ENCODE measurements at regions not wholly inside any gene's neighbourhood (a gene's known extent, or its start where the extent isn't known, plus 50 kb on each side); places are given as distances from the start of the nearest gene placed in this dataset.

DNA sequence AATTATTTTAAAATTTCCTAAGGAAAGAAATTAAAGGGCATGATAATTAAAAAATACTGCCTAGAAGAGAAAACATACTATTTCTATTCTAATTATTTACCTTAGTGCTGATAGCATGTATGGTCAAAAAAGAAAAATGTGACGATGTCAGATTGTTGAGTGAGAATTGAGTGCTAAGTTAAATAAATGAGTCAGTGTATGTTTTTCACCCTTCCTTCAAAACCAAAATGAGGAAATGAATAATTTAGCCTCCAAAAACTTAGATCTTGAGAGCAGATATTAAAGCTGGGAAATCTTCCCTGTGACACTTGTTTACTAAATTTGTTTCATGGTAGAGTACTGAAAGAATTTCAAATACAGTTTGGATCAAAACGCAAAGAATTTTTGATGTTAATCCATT lies 58.6 kb upstream of the NYAP2 start:
- in situ Hi-C loops (cut with HindIII; ENCODE audit: low sequenced_read_pairs), result no loop called here
- DNase-seq (ENCODE audit: low spot score), result no peak

DNA sequence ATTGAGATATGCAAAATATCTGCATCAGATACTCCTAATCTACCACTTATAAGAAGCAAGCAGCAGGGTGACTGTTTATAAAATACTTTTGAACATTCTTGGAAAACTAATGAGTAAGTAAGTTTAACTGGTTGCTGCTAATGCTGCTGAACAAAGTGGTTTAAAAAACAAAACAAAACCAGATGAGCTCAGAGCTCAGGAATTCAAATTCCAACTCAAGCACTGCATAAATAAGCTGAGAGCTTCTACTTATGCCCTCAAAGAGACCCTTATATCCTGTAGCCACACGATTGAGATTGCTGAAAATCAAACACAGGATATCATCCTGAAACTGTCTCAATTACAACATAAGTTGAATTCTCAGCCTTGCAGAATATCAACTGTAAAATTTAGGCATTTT lies 62.3 kb upstream of the NYAP2 start:
- in situ Hi-C loops (cut with HindIII; ENCODE audit: low sequenced_read_pairs), result no loop called here
- no peak for DNase-seq (ENCODE audit: low spot score)

DNA sequence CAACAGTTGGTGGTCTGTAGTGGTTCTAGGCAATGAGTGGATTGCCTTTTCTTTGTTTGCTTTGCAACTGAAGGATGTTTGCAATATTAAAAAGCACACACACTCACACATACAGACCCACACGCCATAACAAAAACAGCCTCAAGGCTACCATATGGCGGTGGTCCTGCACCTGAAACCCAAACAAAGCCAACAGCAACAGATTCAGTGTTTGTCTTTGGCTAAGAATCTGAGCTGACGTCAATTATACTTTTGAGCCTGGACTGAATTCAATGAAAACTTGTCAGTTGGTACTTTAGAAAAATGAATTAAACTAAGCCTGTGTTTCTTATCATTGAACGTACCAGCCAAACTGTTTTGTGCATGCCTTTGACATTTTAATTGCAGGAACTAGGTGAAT lies 65.0 kb upstream of the NYAP2 start:
- in situ Hi-C loops (cut with HindIII; ENCODE audit: low sequenced_read_pairs), result no loop called here
- DNase-seq (ENCODE audit: low spot score), result no peak

DNA sequence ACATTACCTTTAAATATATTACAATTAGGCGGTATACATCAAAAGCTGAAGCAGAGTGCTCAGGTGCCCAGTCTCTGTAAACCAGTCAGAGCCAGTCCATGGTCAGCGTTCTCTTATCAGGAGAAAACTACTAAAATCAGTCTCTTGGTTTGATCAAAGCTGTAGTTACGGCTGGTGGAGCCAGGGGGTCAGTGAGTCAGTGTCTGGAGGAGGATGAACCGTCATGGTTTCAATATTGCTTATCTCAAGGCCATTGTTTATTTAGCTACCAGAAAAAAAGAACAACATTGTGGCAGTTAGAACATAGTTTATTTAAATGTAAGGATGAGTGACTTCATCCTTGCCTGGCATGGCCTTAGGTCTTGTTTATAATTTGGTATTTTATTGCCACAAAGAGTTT lies 71.3 kb upstream of the NYAP2 start:
- in situ Hi-C loops (cut with HindIII; ENCODE audit: low sequenced_read_pairs), result no loop called here
- no peak for DNase-seq (ENCODE audit: low spot score)

DNA sequence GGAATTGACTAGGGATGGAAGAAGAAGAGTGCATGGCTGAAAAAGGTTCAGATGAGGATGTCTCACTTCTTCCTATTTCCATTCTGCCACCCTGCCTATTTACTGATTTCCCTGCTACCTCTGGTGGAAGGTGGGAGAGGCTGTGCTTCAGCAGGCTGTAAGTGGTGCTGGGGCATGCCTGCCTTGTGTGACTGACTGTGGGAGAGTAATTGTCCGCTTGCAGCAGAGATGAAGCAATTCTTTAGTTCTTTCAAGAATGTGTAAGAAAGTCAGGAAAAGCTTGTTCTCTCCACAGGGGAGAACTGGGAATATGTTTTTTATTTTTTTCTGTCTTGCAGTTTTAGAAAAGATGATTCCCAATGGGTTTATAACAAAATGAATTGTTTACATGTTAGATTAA lies 72.5 kb upstream of the NYAP2 start:
- DNase-seq (ENCODE audit: low spot score), result no peak
- in situ Hi-C loops (cut with HindIII; ENCODE audit: low sequenced_read_pairs), result no loop called here

DNA sequence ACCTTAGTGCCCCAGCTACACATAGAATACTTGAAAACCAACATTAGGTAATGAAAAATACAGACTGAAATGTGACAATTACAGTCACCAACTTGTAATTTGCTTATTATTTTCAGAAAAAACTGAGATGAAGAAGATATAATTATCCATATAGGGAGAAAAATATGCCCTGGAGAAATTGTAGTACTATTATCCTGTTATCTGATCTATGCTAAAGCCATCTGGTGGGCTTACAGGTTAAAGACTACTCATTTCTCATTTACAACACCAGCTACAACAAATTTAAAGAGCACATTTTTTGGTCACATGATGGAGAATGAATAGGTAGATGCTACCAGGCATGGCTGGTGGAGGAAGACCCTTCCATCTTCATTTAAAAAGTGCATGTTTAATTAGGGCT lies 79.6 kb upstream of the NYAP2 start:
- in situ Hi-C loops (cut with HindIII; ENCODE audit: low sequenced_read_pairs), result no loop called here
- DNase-seq (ENCODE audit: low spot score), result no peak

DNA sequence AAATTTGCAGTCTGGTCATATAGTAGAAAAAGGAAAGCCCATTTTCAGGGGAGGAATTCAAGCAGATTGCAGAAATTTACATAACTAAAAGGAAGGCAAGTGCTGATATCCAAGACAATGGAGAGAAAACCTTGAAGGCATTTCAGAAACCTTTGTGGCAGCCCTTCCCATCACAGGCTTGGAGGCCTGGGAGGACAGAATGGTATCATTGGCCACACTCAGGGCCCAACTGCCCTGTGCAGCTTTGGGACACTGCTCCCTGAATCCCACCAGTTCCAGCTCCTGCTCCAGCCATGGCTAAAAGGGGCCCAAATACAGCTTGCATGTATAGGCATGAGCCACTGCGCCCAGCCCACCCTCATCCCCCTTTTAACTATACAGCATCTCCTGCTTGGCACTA lies 81.1 kb upstream of the NYAP2 start:
- no peak for DNase-seq (ENCODE audit: low spot score)
- in situ Hi-C loops (cut with HindIII; ENCODE audit: low sequenced_read_pairs), result no loop called here

DNA sequence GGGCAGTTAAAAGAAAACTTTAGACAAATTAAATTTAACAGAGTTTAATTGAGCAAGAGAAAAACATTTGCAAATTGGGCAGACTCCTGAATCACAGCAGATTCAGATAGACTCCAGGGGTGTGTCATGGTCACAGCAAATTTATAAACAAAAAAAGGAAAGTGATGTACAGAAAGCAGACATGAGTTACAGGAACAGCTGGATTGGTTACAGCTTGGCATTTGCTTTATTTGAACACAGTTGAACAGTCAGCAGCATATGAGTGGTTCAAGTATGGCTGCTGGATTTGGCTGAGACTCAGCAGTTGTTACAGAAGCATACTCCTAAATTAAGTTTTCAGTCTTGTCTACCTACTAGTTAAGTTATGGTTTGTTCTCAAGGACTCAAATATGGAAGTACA lies 82.3 kb upstream of the NYAP2 start:
- in situ Hi-C loops (cut with HindIII; ENCODE audit: low sequenced_read_pairs), result no loop called here

DNA sequence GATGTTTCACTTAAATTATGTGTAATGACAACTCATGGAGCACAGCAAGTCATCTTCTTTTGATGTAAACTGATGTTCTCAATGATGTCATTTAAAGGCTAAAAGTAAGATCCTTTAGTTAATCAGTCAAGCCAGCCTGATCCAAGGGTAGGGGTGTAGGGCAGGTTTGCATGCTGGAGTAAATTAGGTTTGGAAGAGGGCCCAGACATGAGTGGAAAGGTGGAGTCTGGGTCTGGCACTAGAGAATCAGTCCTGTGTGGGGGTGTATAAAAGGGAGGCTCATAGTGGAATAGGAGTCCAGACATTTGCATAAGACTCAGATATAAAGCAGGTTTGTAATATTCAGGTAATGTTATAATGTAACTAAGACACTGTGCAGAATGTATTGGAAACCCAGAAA lies 88.8 kb upstream of the NYAP2 start:
- in situ Hi-C loops (cut with HindIII; ENCODE audit: low sequenced_read_pairs), result no loop called here
- DNase-seq (ENCODE audit: low spot score), result no peak

More for the DNA sequence above, 82.3 kb upstream of the NYAP2 start:
- DNase-seq (ENCODE audit: low spot score), result no peak

DNA sequence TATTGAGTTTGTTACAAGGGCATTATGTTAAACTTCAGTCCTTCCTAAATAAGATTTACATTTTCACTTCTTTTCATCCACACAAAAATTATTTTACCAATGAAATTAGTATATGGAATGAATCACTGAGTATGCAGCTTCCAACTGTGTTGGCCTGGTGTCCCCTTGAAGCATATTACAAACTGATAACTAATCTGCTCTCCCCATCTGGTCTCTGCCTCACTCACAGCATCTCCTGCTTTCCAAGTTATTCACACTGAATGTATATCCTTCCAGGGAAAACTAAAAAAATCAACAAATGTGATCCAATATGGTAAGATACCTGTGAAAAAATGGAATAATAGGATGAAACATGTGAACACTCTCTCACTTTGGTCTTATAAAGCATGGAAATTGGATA lies 90.0 kb upstream of the NYAP2 start:
- in situ Hi-C loops (cut with HindIII; ENCODE audit: low sequenced_read_pairs), result no loop called here
- DNase-seq (ENCODE audit: low spot score), result no peak

DNA sequence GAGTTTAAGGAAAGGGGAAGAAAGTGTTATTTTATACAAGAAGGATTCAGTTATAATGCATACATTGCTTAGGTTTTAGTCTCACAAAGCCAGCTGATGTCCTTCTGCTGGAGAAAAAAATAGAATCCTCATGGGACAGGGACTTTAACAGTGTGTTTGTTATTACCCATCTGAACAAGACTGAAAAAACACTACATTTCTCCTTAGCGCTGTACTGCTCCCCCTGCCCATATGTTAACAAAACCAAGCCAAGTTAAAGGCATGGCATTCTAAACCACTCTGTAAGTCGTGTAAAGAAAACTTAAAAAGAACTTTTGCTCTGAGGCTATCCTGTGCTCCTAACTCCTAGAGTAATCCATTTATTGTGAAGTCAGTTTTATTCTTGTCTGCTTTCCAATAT lies 102.6 kb upstream of the NYAP2 start:
- DNase-seq (ENCODE audit: low spot score), result no peak
- in situ Hi-C loops (cut with HindIII; ENCODE audit: low sequenced_read_pairs), result no loop called here

DNA sequence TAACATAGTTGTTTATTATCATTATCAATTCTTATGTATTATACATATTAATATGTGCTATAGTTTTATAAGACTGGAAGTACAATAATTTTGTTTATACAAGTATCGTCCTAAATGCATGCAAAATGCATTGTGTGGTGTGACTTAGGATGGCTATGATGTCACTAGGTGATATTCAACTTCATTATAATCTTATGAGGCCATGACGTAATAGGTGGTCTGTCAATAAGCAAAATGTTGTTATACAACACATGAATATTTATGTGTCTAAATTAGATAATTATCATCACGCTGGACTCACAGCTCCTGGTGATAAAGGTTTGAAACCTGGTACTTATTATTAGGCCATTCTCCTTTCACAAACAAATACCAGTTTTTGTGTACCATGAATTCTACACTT lies 104.4 kb upstream of the NYAP2 start:
- in situ Hi-C loops (cut with HindIII; ENCODE audit: low sequenced_read_pairs), result no loop called here
- DNase-seq (ENCODE audit: low spot score), result no peak

DNA sequence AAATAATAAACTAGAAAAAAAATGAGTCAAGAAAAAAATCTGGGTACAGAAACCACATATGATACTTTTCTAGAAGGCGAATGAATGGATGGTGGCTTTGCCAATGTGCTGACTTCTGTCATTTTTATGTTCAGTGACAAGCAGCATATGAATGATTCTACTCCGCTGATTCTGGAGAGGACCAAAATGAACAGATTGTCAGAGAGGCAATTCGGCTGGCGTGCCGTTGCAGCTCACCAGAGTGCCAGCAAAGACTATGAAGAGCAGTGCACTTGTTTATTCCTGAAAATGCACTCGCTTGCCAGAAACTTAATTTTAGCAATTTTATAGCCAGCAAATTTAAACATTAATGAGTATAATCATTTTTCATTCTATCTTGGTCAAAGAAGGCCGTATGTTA lies 105.9 kb upstream of the NYAP2 start:
- in situ Hi-C loops (cut with HindIII; ENCODE audit: low sequenced_read_pairs), result no loop called here
- peak; percentile 63 for DNase-seq (ENCODE audit: low spot score)

DNA sequence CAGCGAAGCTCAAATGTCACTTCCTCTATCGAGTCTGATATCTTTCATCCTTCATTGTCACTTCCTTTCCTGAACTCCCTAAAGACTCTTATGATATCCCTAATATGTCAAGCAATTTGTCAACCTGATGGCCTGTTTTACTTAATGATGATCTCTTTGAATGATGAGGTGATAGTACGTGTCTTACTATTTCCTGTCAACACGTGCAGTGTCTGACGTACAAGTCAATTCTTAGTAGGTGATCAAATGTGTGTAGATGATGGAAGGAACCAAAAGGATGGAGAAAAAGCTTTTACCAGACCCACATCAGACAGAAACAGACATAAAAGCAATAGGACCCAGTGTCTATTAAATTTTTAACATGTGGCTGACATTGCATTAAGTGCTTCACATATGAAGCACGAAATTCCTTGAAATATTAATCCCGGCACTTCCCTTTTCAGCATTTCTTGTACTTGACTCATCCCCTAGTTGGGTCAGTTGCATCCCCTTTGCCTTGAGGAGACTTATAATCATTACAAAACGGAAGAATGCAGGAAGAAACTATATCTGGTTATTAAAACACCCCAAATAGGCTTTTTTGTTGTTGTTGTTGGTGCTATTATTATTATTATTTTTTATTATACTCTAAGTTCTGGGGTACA lies 108.6 kb upstream of the NYAP2 start:
- no peak for DNase-seq (ENCODE audit: low spot score)
- in situ Hi-C loops (cut with HindIII; ENCODE audit: low sequenced_read_pairs), result no loop called here

DNA sequence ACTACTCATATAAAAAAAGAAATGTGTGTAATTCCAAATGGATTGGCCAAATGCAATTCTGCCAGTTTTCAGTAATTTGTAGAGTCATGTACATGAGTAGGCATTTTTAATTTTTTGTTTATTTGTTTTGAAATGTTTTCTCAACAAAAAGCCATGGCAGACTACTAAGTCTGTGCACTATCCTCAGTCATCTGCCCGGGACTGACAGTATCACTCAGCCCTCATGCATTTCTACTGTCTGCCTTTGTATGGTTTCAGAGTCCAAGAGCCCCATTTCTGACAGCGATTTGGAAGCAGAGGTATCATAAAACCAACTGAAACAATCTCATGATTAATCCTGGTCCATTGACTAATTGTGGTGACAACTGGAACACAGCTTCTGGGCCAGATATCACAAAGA lies 109.9 kb upstream of the NYAP2 start:
- DNase-seq (ENCODE audit: low spot score), result no peak
- in situ Hi-C loops (cut with HindIII; ENCODE audit: low sequenced_read_pairs), result no loop called here

DNA sequence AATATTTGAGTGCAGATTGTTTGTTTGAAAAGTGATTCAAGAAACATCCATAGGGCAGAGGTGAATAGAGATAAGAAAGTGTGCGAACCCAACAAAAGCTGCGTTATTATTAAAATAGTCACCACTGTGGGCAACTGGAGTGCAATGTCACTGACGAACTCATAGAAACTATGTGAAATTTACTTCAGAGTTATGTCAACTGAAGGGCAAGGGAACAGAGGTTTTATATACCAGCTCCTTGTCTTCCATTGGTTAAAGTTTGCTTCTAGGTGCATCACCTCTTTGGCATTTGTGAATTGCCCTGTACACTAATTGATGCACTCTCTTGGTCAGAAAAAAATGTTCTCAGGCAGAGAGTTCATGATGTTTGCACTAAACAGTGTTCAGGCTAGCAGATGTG lies 110.5 kb upstream of the NYAP2 start:
- DNase-seq (ENCODE audit: low spot score), result no peak
- in situ Hi-C loops (cut with HindIII; ENCODE audit: low sequenced_read_pairs), result no loop called here

DNA sequence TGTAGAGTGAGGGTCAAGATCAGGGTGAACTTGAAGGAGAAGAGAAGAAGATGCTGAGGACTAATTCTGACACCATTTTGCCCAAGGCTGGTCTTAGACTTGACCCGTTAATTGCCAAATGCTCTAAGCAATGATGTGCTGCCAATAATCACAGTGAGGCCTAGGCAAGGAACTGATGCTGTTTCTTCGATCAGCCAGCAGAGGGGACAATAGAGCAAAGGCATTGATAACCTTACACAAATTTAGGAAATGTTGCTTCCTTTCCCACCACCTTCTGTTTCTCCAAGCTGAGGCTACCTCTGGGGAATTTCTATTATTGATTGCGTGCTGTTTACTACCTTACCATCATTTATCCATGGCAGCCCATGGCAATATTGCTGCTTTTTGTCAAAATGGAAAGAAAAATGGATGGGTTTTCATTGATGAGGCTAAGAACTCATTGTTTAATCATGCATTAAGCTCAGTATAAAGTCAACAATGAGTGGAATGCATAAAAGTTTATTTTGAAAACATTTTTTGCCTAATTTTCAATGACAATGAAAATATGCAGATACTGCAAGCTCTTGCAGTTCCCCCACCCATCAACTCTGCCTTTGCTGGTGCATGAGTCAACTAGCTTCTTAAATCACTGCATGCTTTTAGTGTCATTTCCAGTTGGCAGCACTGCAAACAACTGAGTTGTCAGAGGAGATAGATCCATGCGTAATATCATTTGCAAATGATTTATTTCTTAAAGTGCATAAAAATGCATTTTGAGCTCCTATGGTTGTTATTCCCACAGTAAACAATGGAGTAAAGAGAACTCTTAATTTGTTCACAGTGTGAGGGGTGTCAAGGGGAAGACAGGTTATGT lies 116.4 kb upstream of the NYAP2 start:
- DNase-seq (ENCODE audit: low spot score), result peak; percentile 38
- in situ Hi-C loops (cut with HindIII; ENCODE audit: low sequenced_read_pairs), result no loop called here

DNA sequence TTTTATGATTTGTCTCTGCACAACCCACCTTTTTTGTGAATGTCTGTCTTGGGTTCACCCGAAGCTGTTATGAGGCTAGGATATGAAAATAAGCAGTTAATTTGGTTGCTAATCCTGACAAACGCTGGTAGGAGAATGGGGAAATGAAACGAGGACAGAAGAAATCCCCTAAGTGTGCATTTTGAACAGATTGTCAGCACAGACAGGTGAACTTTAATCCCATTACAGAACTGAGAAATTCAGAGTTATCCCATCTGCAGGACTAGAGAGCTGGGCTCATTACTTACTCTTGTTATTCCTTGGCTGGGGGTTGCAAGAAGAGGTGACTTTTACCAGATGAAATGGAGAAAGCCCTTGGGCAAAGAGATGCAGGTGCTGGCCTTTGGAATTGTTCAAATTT lies 123.3 kb upstream of the NYAP2 start:
- in situ Hi-C loops (cut with HindIII; ENCODE audit: low sequenced_read_pairs), result no loop called here
- DNase-seq (ENCODE audit: low spot score), result no peak

DNA sequence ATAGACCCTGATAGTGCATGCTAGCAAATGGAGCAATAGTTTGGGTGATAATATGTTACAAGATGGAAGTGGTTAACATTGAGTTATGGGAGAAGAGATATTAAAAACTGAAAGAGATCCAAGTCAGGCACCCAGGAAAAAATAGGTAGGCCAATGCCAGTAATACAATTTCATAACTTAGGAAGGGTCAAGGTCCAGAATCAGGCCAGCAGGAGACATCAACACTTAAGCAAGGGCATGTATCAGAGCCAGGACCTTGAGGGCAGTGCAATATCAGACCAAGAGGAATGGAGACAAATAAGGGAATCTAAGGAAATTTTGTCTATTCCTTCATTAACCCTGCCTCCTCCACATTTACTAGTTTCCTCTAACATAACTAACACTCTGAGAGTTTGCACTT lies 124.1 kb upstream of the NYAP2 start:
- in situ Hi-C loops (cut with HindIII; ENCODE audit: low sequenced_read_pairs), result no loop called here
- DNase-seq (ENCODE audit: low spot score), result no peak

DNA sequence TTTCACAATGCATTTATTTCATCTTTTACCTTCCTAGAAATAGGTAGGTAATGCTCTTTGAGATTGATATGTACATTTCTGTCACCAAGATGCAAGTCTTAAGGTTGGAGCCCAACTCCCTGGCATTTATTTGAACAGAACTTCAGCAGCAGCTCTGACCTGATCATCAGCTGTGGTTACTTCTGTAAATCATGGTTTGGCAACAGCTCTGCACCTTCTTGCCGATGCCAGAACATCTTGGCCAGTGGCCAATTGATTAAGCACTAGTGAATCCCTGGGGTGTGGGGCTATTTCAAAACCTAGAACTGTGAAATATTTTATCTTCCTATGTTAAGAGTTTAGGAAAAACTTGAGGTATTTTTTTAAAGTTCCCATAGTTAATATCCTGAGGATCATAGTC lies 124.8 kb upstream of the NYAP2 start:
- in situ Hi-C loops (cut with HindIII; ENCODE audit: low sequenced_read_pairs), result no loop called here

DNA sequence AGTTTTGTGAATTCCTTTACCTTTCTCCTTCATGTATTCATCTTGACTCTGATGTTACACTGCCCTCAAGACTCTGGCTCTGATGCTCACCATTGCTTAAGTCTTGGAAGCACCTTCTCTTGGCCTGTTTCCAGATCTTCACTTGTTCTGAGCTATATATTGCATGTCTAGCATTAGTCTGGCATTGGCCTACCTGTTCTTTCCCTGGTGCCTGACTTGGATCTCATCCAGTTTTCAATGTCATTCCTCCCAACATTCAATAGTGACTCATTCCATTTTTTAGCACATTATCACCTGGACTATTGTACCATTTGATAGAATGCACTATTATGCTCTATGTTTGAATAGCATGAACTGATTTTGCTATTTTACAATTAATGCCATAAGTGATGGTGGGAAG lies 127.3 kb upstream of the NYAP2 start:
- in situ Hi-C loops (cut with HindIII; ENCODE audit: low sequenced_read_pairs), result no loop called here
- DNase-seq (ENCODE audit: low spot score), result no peak

More for the DNA sequence above, 124.8 kb upstream of the NYAP2 start:
- no peak for DNase-seq (ENCODE audit: low spot score)
